Upper lobe of right lung (tissue), 1 donor: ENCODE measurements at regions not wholly inside any gene's neighbourhood (a gene's known extent, or its start where the extent isn't known, plus 50 kb on each side); places are given as distances from the start of the nearest gene placed in this dataset.

Source experiments
- ATAC-seq: fragments of 200-7000 bp; cut with Tn5 transposase; one replicate; pipeline ENCODE4 v1.9.1; 2020; ENCODE audit warnings: mild to moderate bottlenecking, moderate library complexity
- DNase-seq: peaks from one replicate; pipeline ENCODE4 v3.0.0-alpha.2; 2020
- H3K27ac ChIP-seq: fragments of 200-600 bp; one replicate; pipeline ENCODE4 v1.8.0; 2022
- H3K27me3 ChIP-seq: fragments of 200-600 bp; one replicate; pipeline ENCODE4 v1.8.0; 2022; ENCODE audit warnings: mild to moderate bottlenecking
- H3K36me3 ChIP-seq: fragments of 200-600 bp; one replicate; pipeline ENCODE4 v1.8.0; 2022
- H3K4me1 ChIP-seq: fragments of 200-600 bp; one replicate; pipeline ENCODE4 v1.8.0; 2022
- H3K4me3 ChIP-seq: fragments of 200-600 bp; one replicate; pipeline ENCODE4 v1.8.0; 2022; ENCODE audit warnings: mild to moderate bottlenecking
- H3K9me3 ChIP-seq: fragments of 200-600 bp; one replicate; pipeline ENCODE4 v1.8.0; 2022
- intact Hi-C: fragments of 100-400 bp; cut with DNase I; formaldehyde crosslinking; loops from one replicate; pipeline ENCODE4 v1.11.0; 2022
- TF ChIP-seq, protein P1 (sequence below): fragments of 200-600 bp; IDR thresholded peaks from one replicate; pipeline ENCODE4 v1.8.0; 2022; ENCODE audit warnings: antibody characterized with exemption
- donor health status: DM: no; HTN: yes; CAD: no; lungs with severe emphysema.

DNA sequence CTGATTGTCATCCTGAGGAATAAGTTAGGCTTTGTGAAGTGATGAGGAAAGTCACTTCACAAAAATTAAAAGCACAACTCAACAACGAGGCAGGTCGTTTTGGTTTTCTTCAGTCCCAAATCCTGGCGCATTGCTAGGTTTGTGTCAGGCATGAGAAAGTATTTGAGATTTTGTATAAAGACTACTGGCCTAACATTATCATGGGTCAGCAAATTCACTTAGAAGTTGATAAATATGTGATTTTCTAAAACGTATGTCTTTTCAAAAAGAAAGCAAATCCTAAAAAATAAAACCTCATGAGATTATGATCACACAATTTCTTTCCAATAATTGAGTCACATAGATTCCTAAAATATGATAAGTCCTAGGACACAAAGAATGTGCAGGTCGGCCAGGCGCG lies 395.8 kb upstream of the RORA start:
- Histone ChIP-seq H3K9me3 (no peaks in the 10 kb centered on the region), H3K27me3 (no peaks in the 10 kb centered on the region), H3K4me1 (no peaks in the 10 kb centered on the region), H3K36me3 (no peaks in the 10 kb centered on the region), H3K4me3 (no peak overlapping the region), H3K27ac (no peak overlapping the region)
- intact Hi-C loops: no loop called here
- no peak for DNase-seq
- TF ChIP-seq, protein P1, sequence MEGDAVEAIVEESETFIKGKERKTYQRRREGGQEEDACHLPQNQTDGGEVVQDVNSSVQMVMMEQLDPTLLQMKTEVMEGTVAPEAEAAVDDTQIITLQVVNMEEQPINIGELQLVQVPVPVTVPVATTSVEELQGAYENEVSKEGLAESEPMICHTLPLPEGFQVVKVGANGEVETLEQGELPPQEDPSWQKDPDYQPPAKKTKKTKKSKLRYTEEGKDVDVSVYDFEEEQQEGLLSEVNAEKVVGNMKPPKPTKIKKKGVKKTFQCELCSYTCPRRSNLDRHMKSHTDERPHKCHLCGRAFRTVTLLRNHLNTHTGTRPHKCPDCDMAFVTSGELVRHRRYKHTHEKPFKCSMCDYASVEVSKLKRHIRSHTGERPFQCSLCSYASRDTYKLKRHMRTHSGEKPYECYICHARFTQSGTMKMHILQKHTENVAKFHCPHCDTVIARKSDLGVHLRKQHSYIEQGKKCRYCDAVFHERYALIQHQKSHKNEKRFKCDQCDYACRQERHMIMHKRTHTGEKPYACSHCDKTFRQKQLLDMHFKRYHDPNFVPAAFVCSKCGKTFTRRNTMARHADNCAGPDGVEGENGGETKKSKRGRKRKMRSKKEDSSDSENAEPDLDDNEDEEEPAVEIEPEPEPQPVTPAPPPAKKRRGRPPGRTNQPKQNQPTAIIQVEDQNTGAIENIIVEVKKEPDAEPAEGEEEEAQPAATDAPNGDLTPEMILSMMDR: no peak
- ATAC-seq: no peak

DNA sequence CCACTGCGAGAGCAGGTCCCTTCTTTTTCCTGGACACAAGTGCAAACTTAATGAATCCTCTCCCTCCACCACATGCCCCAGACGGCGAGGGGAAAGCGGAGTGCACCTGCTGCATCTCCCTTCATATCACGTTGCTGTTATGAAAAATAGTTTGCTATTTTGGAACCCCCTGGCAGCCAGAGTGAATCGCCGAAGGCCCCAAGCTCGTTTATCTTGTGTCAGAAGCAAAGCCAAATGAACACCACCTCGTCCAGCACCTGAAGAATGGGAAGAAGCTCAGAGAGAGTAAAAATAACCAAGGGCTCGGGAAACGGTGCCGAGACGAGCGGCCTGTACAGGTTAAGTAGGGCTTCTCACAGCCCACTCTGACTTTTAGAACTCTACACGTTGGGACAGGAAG lies 394.6 kb upstream of the RORA start:
- no peak for DNase-seq
- H3K27me3 ChIP-seq: no peaks in the 10 kb centered on the region
- no peaks in the 10 kb centered on the region for H3K36me3 ChIP-seq
- TF ChIP-seq, protein P1: no peak
- H3K4me3 ChIP-seq: no peak overlapping the region
- intact Hi-C loops: no loop called here
- ATAC-seq: no peak
- H3K4me1 ChIP-seq: no peaks in the 10 kb centered on the region
- no peak overlapping the region for H3K27ac ChIP-seq
- no peaks in the 10 kb centered on the region for H3K9me3 ChIP-seq

DNA sequence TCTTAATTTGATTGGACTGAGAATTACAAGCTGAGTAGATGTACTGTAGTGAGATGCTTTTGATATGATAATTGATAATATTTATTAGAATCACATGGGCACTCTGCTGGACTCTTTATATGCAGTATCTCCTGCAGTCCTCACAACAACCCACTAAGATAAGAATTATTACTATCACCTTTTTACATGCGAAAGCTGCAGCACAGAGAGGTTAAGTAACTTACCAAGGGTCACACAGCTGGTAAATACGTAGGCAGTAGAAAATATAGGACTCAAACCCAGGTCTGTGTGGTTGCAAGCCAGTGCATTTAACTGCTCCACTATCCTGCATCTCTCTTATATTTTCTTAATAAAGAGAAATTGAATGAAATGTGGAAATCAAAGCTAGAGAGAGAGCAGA lies 392.8 kb upstream of the RORA start:
- no peak for ATAC-seq

DNA sequence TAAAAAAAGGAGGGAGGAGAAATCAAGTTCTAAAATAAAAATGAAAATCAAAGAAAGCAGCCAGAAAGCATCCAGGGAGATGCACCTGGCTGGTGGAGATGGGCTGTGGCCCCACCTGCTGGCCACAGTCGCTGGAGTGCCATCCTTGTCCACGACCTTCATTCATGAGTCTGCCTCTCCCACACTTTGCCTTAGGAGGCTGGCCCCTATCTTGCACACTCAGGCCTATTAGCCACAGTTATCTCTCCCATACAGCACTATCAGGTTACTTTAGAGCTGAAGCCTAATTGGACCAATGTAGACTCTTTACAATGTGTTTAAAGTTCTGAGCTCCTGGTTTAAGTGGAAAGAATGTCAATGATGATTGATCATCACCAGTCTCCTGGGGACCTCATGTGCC lies 392.0 kb upstream of the RORA start:
- TF ChIP-seq, protein P1: peak; percentile 39
- Histone ChIP-seq H3K4me3 (no peak overlapping the region), H3K36me3 (no peaks in the 10 kb centered on the region), H3K27ac (no peak overlapping the region), H3K4me1 (no peaks in the 10 kb centered on the region), H3K9me3 (no peaks in the 10 kb centered on the region), H3K27me3 (no peaks in the 10 kb centered on the region)
- DNase-seq: no peak
- intact Hi-C loops: no loop called here
- ATAC-seq: peak; percentile 42

More for the DNA sequence above, 392.8 kb upstream of the RORA start:
- intact Hi-C loops: no loop called here
- TF ChIP-seq, protein P1: no peak
- Histone ChIP-seq H3K27ac (no peak overlapping the region), H3K4me1 (no peaks in the 10 kb centered on the region), H3K4me3 (no peak overlapping the region), H3K27me3 (no peaks in the 10 kb centered on the region), H3K9me3 (no peaks in the 10 kb centered on the region), H3K36me3 (no peaks in the 10 kb centered on the region)
- DNase-seq: no peak

DNA sequence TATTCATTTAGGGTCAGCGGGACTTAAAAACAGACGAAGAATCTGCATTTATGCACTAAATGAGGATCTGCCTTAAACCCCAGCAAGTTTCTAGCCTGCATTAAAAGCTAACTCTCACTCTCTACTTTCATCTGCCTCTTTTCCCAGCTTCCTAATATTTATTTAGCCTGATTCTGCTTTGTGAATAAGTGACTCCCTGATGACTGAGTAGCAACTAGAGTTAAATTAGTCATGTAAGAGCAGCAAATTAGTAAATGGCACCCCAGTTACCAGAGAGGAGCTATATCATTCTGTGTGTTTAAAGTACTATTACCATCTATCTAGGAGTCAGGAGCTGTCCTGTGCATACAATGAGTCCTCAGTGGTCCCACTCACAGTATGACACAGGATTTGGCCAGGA lies 391.0 kb upstream of the RORA start:
- no peaks in the 10 kb centered on the region for H3K36me3 ChIP-seq
- H3K27ac ChIP-seq: no peak overlapping the region
- no peaks in the 10 kb centered on the region for H3K9me3 ChIP-seq
- no peaks in the 10 kb centered on the region for H3K27me3 ChIP-seq
- no peak overlapping the region for H3K4me3 ChIP-seq
- no peak for DNase-seq
- intact Hi-C loops: no loop called here
- TF ChIP-seq, protein P1: no peak
- no peaks in the 10 kb centered on the region for H3K4me1 ChIP-seq
- ATAC-seq: no peak

DNA sequence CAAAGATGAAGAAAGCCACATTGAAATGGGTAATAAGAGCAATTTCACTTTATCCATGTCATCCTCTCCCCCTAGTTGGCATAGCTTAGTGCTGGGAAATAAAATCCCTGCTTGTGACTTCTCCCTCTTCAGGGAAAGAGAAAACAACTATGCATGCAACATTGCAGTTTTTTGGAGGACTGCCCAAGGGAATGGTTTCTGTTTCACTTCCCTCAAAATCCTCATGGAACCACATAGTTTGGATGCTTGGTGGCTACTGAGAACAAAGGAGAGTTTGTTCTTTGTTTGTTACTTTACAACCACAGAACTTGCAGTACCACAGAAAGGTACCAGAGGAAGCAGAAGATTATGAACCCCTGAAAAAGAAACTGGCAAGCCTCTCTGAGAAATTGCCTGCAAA lies 384.6 kb upstream of the RORA start:
- Histone ChIP-seq H3K27ac (no peak overlapping the region), H3K9me3 (no peaks in the 10 kb centered on the region), H3K4me1 (no peaks in the 10 kb centered on the region), H3K27me3 (no peaks in the 10 kb centered on the region), H3K36me3 (no peaks in the 10 kb centered on the region), H3K4me3 (no peak overlapping the region)
- DNase-seq (no peak), ATAC-seq (no peak)
- TF ChIP-seq, protein P1: no peak
- intact Hi-C loops: no loop called here
